Omental fat pad (tissue), 3 donors: ENCODE measurements at regions not wholly inside any gene's neighbourhood (a gene's known extent, or its start where the extent isn't known, plus 50 kb on each side); places are given as distances from the start of the nearest gene placed in this dataset.
"Not testable (repeated sequence)": the region's sequence is repeated elsewhere in the genome, so short reads cannot be mapped to it uniquely, and the experiment has no call there.

Experiments used
- ATAC-seq: fragments of 150-250 bp; one replicate; pipeline ENCODE4 v1.9.1; 2016; ENCODE audit warnings: mild to moderate bottlenecking, moderate library complexity; ENCODE audit not compliant: low FRiP score
- DNase-seq: peaks from one replicate; pipeline ENCODE4 v3.0.0-alpha.2; 2019; ENCODE audit warnings: low spot score
- CTCF ChIP-seq, 3 donors: fragments of 450-650 bp; IDR thresholded peaks; one replicate each; pipeline ENCODE4 v1.5.1; 2016 to 2017; ENCODE audit warnings: antibody characterized with exemption in 3 of 3, mild to moderate bottlenecking in 3 of 3, moderate library complexity in 2 of 3

GRCh38 chr9:115804206-115804605, 349.4 kb upstream of the PAPPA start:
- TF ChIP-seq CTCF (IDR thresholded peaks at IDR 0.05) = no peak
- DNase-seq (no peak), ATAC-seq (no peak)

- ATAC-seq = peak; percentile 66
- TF ChIP-seq CTCF (IDR thresholded peaks at IDR 0.05) = no peak
- DNase-seq = no peak
These were observed 345.5 kb upstream of the PAPPA start for GRCh38 chr9:115808108-115808507.

GRCh38 chr9:115808695-115809094, 344.9 kb upstream of the PAPPA start:
- ATAC-seq (peak; percentile 44), DNase-seq (no peak)
- TF ChIP-seq CTCF (IDR thresholded peaks at IDR 0.05) = no peak

- no peak for TF ChIP-seq CTCF (IDR thresholded peaks at IDR 0.05)
- ATAC-seq (no peak), DNase-seq (no peak)
These were observed 343.4 kb upstream of the PAPPA start for GRCh38 chr9:115810166-115810565.

GRCh38 chr9:115814081-115814480, 339.5 kb upstream of the PAPPA start:
- no peak for DNase-seq
- TF ChIP-seq CTCF (IDR thresholded peaks at IDR 0.05) = no peak
- no peak for ATAC-seq

- no peak for ATAC-seq
- no peak for TF ChIP-seq CTCF (IDR thresholded peaks at IDR 0.05)
- no peak for DNase-seq
These were observed 337.8 kb upstream of the PAPPA start for GRCh38 chr9:115815786-115816185.

GRCh38 chr9:115818651-115819050, 334.9 kb upstream of the PAPPA start:
- not testable (repeated sequence) for ATAC-seq, DNase-seq

- no peak for TF ChIP-seq CTCF (IDR thresholded peaks at IDR 0.05)
- no peak for ATAC-seq
- no peak for DNase-seq
These were observed 321.6 kb upstream of the PAPPA start for GRCh38 chr9:115832031-115832430.
